ENCODE measurements at regions not wholly inside any gene's neighbourhood (a gene's known extent, or its start where the extent isn't known, plus 50 kb on each side); places are given as distances from the start of the nearest gene placed in this dataset.

DNA sequence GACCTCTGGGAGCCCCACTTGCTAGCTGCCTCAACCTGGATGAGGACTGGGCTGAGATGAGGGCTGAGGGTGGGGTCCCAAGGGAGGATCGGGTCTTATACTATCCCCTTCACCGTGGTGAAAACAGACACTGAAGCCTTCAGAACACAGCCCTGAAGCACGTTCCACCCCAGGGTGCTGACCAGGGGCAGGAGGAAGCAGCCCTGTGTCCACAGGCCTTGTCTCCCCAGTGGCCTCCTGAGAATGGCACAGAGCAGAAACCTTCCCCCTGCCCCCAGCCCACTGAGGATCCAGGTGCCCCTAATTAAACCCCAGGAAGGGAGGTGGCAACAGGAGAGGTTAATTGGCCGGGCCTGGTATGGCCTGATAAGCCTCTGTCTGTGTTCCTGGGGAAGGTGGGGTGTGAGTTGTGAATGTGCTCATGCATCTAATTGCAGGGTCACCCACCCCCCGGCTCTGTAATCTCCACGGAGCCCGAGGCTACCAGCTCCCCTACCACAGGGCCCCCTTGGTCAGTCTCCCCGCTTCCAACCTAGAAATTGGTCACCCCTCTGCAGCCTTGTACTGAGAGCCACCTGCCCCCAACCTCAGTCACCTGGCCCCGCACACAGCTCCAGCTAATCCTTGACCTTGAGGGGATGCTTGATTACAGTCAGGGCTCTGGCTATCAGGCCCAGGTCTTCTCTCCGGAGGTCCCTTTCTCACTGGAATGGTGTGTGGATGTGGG, 159.0 kb upstream of the UNC5B start:
- ChIA-PET POLR2A (ENCODE audit: unreplicated experiment) (no interaction called here), CTCF (no interaction called here)
- H2AFZ ChIP-seq (replicated peaks; ENCODE audit: low read length, poor library complexity) = no peak overlapping the region
- ATAC-seq (ENCODE audit: low read depth) (no peak), DNase-seq (no peak)
- no peak overlapping the region for H2BK15ac ChIP-seq (ENCODE audit: low read depth, low read length)
- H3K79me1 ChIP-seq (ENCODE audit: low read depth in 1 of 2, low read length in 2 of 2) = no peaks in the 10 kb centered on the region
- no peak overlapping the region for H3K18ac ChIP-seq (ENCODE audit: low read depth, low read length)
- H2BK120ac ChIP-seq (ENCODE audit: low read depth, low read length) = no peak overlapping the region
- no peak overlapping the region for H2BK5ac ChIP-seq (ENCODE audit: low read depth, low read length, poor library complexity, severe bottlenecking)
- H3K4me1 ChIP-seq (ENCODE audit: control insufficient read depth, insufficient read depth, low read length) = no peaks in the 10 kb centered on the region
- intact Hi-C loops (cut with micrococcal nuclease) (no loop called here), in situ Hi-C loops (cut with MboI; ENCODE audit: low sequenced_read_pairs) (no loop called here), dilution Hi-C loops (cut with HindIII; ENCODE audit: low sequenced_read_pairs, unreplicated experiment) (no loop called here)
- H3K9me3 ChIP-seq (ENCODE audit: control insufficient read depth, insufficient read depth, low read length) = no peaks in the 10 kb centered on the region
- no peak overlapping the region for H2AK9ac ChIP-seq (replicated peaks; ENCODE audit: low read depth, low read length, poor library complexity)
- H2BK20ac ChIP-seq (ENCODE audit: low read depth, low read length) = no peak overlapping the region
- TF ChIP-seq RFX5 (IDR thresholded peaks at IDR 0.05; ENCODE audit: low read depth, low read length) (no peak), CHD1 (IDR thresholded peaks at IDR 0.05; ENCODE audit: low read depth, low read length) (no peak), MAFK (IDR thresholded peaks at IDR 0.05; ENCODE audit: low read depth, low read length) (no peak), MXI1 (IDR thresholded peaks at IDR 0.05; ENCODE audit: borderline replicate concordance, low read depth, low read length) (no peak), FOS (IDR thresholded peaks at IDR 0.05; ENCODE audit: low read depth, low read length) (no peak), NFE2L2 (IDR thresholded peaks at IDR 0.05; ENCODE audit: low read depth, low read length) (no peak), BHLHE40 (IDR thresholded peaks at IDR 0.05; ENCODE audit: low read depth, low read length) (no peak), RAD21 (IDR thresholded peaks at IDR 0.05; ENCODE audit: low read length) (no peak), SMC3 (IDR thresholded peaks at IDR 0.05; ENCODE audit: low read depth, low read length) (no peak), RCOR1 (IDR thresholded peaks at IDR 0.05; ENCODE audit: insufficient replicate concordance, low read length) (no peak)
- TF ChIP-seq, protein P1, sequence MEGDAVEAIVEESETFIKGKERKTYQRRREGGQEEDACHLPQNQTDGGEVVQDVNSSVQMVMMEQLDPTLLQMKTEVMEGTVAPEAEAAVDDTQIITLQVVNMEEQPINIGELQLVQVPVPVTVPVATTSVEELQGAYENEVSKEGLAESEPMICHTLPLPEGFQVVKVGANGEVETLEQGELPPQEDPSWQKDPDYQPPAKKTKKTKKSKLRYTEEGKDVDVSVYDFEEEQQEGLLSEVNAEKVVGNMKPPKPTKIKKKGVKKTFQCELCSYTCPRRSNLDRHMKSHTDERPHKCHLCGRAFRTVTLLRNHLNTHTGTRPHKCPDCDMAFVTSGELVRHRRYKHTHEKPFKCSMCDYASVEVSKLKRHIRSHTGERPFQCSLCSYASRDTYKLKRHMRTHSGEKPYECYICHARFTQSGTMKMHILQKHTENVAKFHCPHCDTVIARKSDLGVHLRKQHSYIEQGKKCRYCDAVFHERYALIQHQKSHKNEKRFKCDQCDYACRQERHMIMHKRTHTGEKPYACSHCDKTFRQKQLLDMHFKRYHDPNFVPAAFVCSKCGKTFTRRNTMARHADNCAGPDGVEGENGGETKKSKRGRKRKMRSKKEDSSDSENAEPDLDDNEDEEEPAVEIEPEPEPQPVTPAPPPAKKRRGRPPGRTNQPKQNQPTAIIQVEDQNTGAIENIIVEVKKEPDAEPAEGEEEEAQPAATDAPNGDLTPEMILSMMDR (conservative IDR thresholded peaks at IDR 0.05; ENCODE audit: low read depth, low read length) = no peak
- TF ChIP-seq, protein P2, sequence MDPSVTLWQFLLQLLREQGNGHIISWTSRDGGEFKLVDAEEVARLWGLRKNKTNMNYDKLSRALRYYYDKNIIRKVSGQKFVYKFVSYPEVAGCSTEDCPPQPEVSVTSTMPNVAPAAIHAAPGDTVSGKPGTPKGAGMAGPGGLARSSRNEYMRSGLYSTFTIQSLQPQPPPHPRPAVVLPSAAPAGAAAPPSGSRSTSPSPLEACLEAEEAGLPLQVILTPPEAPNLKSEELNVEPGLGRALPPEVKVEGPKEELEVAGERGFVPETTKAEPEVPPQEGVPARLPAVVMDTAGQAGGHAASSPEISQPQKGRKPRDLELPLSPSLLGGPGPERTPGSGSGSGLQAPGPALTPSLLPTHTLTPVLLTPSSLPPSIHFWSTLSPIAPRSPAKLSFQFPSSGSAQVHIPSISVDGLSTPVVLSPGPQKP (IDR thresholded peaks at IDR 0.05; ENCODE audit: borderline replicate concordance, low read depth, low read length) = no peak
- no peak overlapping the region for H3K4me2 ChIP-seq (ENCODE audit: low read depth, low read length)
- H3K14ac ChIP-seq (replicated peaks; ENCODE audit: low read depth, low read length) = no peak overlapping the region
- no peaks in the 10 kb centered on the region for H3K9me1 ChIP-seq (ENCODE audit: insufficient read depth, low read length)
- H2AK5ac ChIP-seq (ENCODE audit: low read depth, low read length) = no peak overlapping the region
- no peak overlapping the region for H3K23ac ChIP-seq (ENCODE audit: low read depth, low read length)
- no peak overlapping the region for H3K9ac ChIP-seq (ENCODE audit: low read depth, low read length)
- 60% methylated on average over 1 of the region's 10 CpGs; no CpG with 5 or more reads in 1 of the 2 experiments for WGBS, 2 experiments (ENCODE audit: extremely low coverage in 2 of 2, insufficient read length in 1 of 2)
- H4K91ac ChIP-seq (ENCODE audit: insufficient read depth, low read depth, low read length) = no peak overlapping the region
- H4K20me1 ChIP-seq (ENCODE audit: insufficient read depth, low read length) = no peaks in the 10 kb centered on the region
- H4K5ac ChIP-seq (ENCODE audit: low read depth, low read length) = no peak overlapping the region
- H4K8ac ChIP-seq (ENCODE audit: low read depth in 2 of 2, low read length in 2 of 2) = no peak overlapping the region
- H3K4me3 ChIP-seq (ENCODE audit: insufficient read depth, low read depth, low read length) = no peak overlapping the region
- H3K56ac ChIP-seq (ENCODE audit: extremely low read depth, insufficient read depth, low read length) = no peak overlapping the region
- no peaks in the 10 kb centered on the region for H3K36me3 ChIP-seq (ENCODE audit: control insufficient read depth, insufficient read depth, low read length)
- H3K27ac ChIP-seq (ENCODE audit: insufficient read depth, low read length) = no peak overlapping the region
- BruUV-seq (replicated peaks) = no TSS peak
- H3K4ac ChIP-seq (ENCODE audit: low read depth, low read length) = no peak overlapping the region
- H3K27me3 ChIP-seq (ENCODE audit: control insufficient read depth, insufficient read depth, low read length) = peaks cover 30% of the 10 kb centered on the region

Data from IMR-90 (cell line).